Naive thymus-derived CD4-positive, alpha-beta T cell (primary cell): ENCODE measurements at regions not wholly inside any gene's neighbourhood (a gene's known extent, or its start where the extent isn't known, plus 50 kb on each side); places are given as distances from the start of the nearest gene placed in this dataset.

Experiments
- ATAC-seq: fragments of 150-1000 bp; cut with Tn5 transposase; 2 replicates; pipeline ENCODE4 v1.10.0; 2021; ENCODE audit warnings: mild to moderate bottlenecking, moderate library complexity
- CTCF ChIA-PET: fragments of 350-600 bp; sonication (Branson Sonifier 250); formaldehyde crosslinking; loops from one replicate; lab custom pipeline; 2021; ENCODE audit warnings: antibody characterized with exemption; lab: Charles Lee
- POLR2A ChIA-PET: fragments of 350-600 bp; sonication (Branson Sonifier 250); formaldehyde crosslinking; loops from one replicate; lab custom pipeline; 2021; ENCODE audit warnings: antibody characterized with exemption, inconsistent platforms; lab: Charles Lee
- DNase-seq, 9 donors: peaks; one replicate each; pipeline versions ENCODE4 v3.0.0 to v3.0.0-alpha.2; 2020 to 2022; ENCODE audit warnings: mixed read lengths in 1 of 9
- H3K27ac ChIP-seq: one replicate; pipeline ENCODE4 v1.7.0; 2013; ENCODE audit warnings: mild to moderate bottlenecking, low read depth, low read length, moderate library complexity
- H3K27me3 ChIP-seq, 2 donors: one replicate each; pipeline ENCODE4 v1.7.0; 2013; ENCODE audit warnings: low read length in 2 of 2, mild to moderate bottlenecking in 2 of 2, moderate library complexity in 2 of 2; ENCODE audit not compliant: control insufficient read depth in 2 of 2, insufficient read depth in 2 of 2
- H3K36me3 ChIP-seq, 3 experiments: 1 replicate in 2 of 3; 2 replicates in 1 of 3; pipeline ENCODE4 v1.7.0; 2013; ENCODE audit warnings: low read length in 3 of 3, mild to moderate bottlenecking in 3 of 3, moderate library complexity in 1 of 3; ENCODE audit not compliant: insufficient read depth in 3 of 3, control insufficient read depth in 2 of 3
- H3K4me1 ChIP-seq, 2 donors: one replicate each; pipeline ENCODE4 v1.7.0; 2013; ENCODE audit warnings: low read length in 2 of 2, mild to moderate bottlenecking in 2 of 2, moderate library complexity in 1 of 2; ENCODE audit not compliant: control insufficient read depth in 2 of 2, insufficient read depth in 2 of 2
- H3K4me3 ChIP-seq: 2 replicates; pipeline ENCODE4 v1.7.0; 2013; ENCODE audit warnings: mild to moderate bottlenecking, low read length
- H3K9me3 ChIP-seq, 3 experiments: 1 replicate in 2 of 3; 2 replicates in 1 of 3; pipeline ENCODE4 v1.7.0; 2013; ENCODE audit warnings: low read length in 3 of 3; ENCODE audit not compliant: control insufficient read depth in 2 of 3
- H3K27ac Mint-ChIP-seq, 9 donors: one replicate each; pipeline ENCODE4 v1.8.0; 2020 to 2022; ENCODE audit warnings: mixed read lengths in 9 of 9, mild to moderate bottlenecking in 8 of 9, moderate library complexity in 5 of 9, inconsistent platforms in 2 of 9
- H3K27me3 Mint-ChIP-seq, 5 donors: one replicate each; pipeline ENCODE4 v1.8.0; 2021 to 2022; ENCODE audit warnings: mixed read lengths in 5 of 5, mild to moderate bottlenecking in 1 of 5
- H3K36me3 Mint-ChIP-seq, 5 donors: one replicate each; pipeline ENCODE4 v1.8.0; 2020 to 2022; ENCODE audit warnings: mixed read lengths in 5 of 5, mild to moderate bottlenecking in 3 of 5, inconsistent platforms in 1 of 5
- H3K4me1 Mint-ChIP-seq, 7 donors: one replicate each; pipeline ENCODE4 v1.8.0; 2020 to 2022; ENCODE audit warnings: mixed read lengths in 7 of 7, mild to moderate bottlenecking in 3 of 7, inconsistent platforms in 1 of 7
- H3K4me3 Mint-ChIP-seq, 10 donors: one replicate each; pipeline ENCODE4 v1.8.0; 2020 to 2022; ENCODE audit warnings: mild to moderate bottlenecking in 10 of 10, mixed read lengths in 10 of 10, moderate library complexity in 6 of 10, inconsistent platforms in 2 of 10
- H3K9me3 Mint-ChIP-seq, 11 donors: one replicate each; pipeline ENCODE4 v1.8.0; 2020 to 2022; ENCODE audit warnings: mixed read lengths in 11 of 11, mild to moderate bottlenecking in 4 of 11, inconsistent platforms in 1 of 11, moderate library complexity in 1 of 11
- intact Hi-C, 2 donors: fragments of 100-400 bp; cut with micrococcal nuclease; formaldehyde crosslinking; loops; one replicate each; pipeline ENCODE4 v1.15.1; 2023

DNA sequence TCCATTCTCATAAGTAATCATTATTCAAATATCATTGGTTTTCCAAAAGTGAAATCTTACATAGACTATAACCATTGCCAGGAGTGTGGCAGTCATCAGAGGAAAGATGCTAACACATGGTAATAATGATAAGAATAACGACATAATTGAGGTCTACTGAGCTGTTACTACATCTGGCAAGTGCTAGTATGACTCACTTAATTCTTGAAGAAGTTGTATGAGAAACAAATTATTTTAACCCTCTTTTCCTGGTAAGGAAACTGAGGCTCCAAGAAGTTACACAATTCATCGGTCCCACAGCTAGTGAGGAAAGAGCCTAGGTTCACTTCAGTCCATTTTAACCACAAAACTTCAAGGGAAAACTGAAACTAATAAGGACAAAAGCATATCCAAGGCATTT, 335.6 kb upstream of the BTBD3 start:
- no peak overlapping the region for H3K27ac Mint-ChIP-seq

DNA sequence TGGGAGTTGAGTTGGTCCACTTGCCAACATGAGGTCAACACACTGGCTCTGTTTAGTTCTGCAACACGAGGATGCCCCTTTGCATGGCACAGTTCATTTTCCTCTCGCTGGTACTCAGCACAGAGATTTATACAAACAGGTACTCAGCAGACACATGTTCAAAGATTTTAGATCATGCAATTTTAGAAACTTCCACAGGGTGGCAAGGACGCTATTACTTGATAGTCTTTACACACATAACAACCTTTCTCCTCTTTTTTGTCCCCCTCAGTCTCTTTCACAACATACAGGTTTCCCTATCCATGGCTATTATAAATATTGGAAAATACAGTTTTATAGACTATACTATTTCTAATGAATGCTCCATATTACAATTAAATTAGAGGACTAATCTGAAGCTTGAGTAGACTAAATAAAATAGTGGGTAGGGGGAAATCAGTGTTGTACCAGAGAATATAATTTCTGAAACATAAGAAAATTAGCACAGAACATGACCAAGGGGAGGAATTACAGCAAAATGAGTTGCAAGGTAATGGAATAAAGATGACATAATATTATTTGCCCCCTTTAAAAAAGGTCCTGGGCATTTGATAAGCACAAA, 331.8 kb upstream of the BTBD3 start:
- Histone ChIP-seq H3K27ac (no peak overlapping the region), H3K27me3 (no peaks in the 10 kb centered on the region), H3K4me1 (no peaks in the 10 kb centered on the region), H3K9me3 (no peaks in the 10 kb centered on the region), H3K36me3 (no peaks in the 10 kb centered on the region), H3K4me3 (no peak overlapping the region)
- DNase-seq (no peak), ATAC-seq (no peak)
- Mint-ChIP-seq H3K9me3 (peaks cover 0 to 22% (median 3%) of the 10 kb centered on the region in 11 donors), H3K4me3 (no peak overlapping the region), H3K27me3 (peaks cover 0 to 4% (median 0%) of the 10 kb centered on the region in 5 donors), H3K27ac (no peak overlapping the region), H3K4me1 (no peaks in the 10 kb centered on the region), H3K36me3 (no peaks in the 10 kb centered on the region)
- POLR2A ChIA-PET, result no interaction called here
- CTCF ChIA-PET, result no interaction called here
- intact Hi-C loops, result no loop called here

More for the DNA sequence above, 335.6 kb upstream of the BTBD3 start:
- Mint-ChIP-seq H3K4me3 (no peak overlapping the region), H3K4me1 (no peaks in the 10 kb centered on the region), H3K9me3 (peaks cover 0 to 10% (median 2%) of the 10 kb centered on the region in 11 donors), H3K36me3 (no peaks in the 10 kb centered on the region), H3K27me3 (no peaks in the 10 kb centered on the region)
- POLR2A ChIA-PET, result no interaction called here
- Histone ChIP-seq H3K4me1 (no peaks in the 10 kb centered on the region), H3K27me3 (no peaks in the 10 kb centered on the region), H3K36me3 (no peaks in the 10 kb centered on the region), H3K9me3 (no peaks in the 10 kb centered on the region), H3K27ac (no peak overlapping the region), H3K4me3 (no peak overlapping the region)
- ATAC-seq (no peak), DNase-seq (no peak)
- intact Hi-C loops, result no loop called here
- CTCF ChIA-PET, result no interaction called here

DNA sequence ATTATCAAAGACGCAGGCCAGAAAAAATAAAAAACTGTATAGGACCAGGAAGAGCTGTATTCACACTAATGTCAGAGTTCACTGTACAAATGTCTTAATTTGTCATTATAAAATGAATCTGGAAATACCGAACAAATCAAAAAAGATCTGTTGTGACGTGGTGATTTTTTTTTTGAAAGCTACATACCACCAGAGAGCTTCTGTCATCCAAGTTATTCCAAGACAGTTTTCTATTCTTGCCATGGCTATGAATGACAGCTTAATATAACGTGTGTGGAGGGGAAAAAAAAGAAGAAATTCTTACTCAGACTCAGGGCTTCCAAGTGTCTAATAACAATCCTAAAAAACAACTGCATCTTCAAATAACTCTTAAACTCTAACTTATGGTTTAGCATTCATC, 328.8 kb upstream of the BTBD3 start:
- POLR2A ChIA-PET, result no interaction called here

DNA sequence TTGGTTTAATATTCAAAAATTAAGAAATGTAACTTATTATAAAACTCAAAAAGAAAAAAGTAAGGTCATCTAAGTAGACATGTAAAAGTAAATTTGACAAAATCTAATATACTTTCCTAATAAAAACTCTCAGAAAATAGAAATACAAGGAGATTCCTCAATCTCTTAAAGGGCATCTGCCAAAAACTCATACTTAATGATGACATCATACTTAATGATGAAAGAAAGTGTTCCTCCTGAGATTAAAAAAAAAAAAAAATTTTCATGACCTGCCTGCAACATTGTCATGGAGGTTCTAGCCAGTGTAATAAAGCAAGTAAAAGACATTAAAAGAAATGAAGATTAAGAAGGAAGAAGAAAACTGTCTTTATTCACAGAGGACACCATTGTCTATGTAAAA, 325.7 kb upstream of the BTBD3 start:
- H3K9me3 ChIP-seq, result no peaks in the 10 kb centered on the region
- Mint-ChIP-seq H3K27me3 (peaks cover 0 to 4% (median 0%) of the 10 kb centered on the region in 5 donors), H3K9me3 (peaks cover 0 to 42% (median 7%) of the 10 kb centered on the region in 11 donors), H3K4me3 (no peak overlapping the region), H3K27ac (no peak overlapping the region), H3K36me3 (no peaks in the 10 kb centered on the region), H3K4me1 (no peaks in the 10 kb centered on the region)
- intact Hi-C loops, result no loop called here
- H3K27me3 ChIP-seq, result no peaks in the 10 kb centered on the region
- ATAC-seq (no peak), DNase-seq (no peak)
- ChIA-PET CTCF (no interaction called here), POLR2A (no interaction called here)
- no peak overlapping the region for H3K27ac ChIP-seq
- H3K4me1 ChIP-seq, result no peaks in the 10 kb centered on the region
- no peaks in the 10 kb centered on the region for H3K36me3 ChIP-seq
- H3K4me3 ChIP-seq, result no peak overlapping the region

More for the DNA sequence above, 328.8 kb upstream of the BTBD3 start:
- Mint-ChIP-seq H3K4me1 (no peaks in the 10 kb centered on the region), H3K4me3 (no peak overlapping the region), H3K36me3 (no peaks in the 10 kb centered on the region), H3K27me3 (peaks cover 0 to 4% (median 0%) of the 10 kb centered on the region in 5 donors), H3K27ac (no peak overlapping the region), H3K9me3 (peaks cover 2 to 25% (median 4%) of the 10 kb centered on the region in 11 donors)
- CTCF ChIA-PET, result no interaction called here
- H3K4me3 ChIP-seq, result no peak overlapping the region
- DNase-seq, result no peak
- H3K36me3 ChIP-seq, result no peaks in the 10 kb centered on the region
- no peaks in the 10 kb centered on the region for H3K4me1 ChIP-seq
- no peaks in the 10 kb centered on the region for H3K9me3 ChIP-seq
- no peak overlapping the region for H3K27ac ChIP-seq
- H3K27me3 ChIP-seq, result no peaks in the 10 kb centered on the region
- intact Hi-C loops, result no loop called here
- ATAC-seq, result no peak

DNA sequence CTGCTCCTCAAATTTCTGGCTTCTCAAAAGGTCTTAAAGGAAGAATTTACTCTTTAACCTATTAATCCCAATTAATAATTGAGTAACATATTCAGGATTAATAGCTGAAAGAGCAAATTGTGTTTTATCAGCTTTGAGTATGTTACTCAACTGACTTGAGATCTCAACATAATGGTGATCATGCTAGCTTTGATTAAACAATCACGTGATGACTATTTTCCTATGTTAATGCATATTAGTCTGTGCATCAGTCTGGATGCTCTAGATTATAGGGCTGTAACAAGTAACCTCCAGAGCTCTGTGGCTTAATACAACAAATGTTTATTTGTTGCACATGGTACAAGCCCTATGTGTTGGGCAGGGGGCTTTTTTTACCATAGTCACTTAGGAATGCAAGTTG, 313.4 kb upstream of the BTBD3 start:
- ATAC-seq (no peak), DNase-seq (no peak)
- H3K9me3 Mint-ChIP-seq, result peaks cover 0 to 25% (median 8%) of the 10 kb centered on the region in 11 donors
- H3K4me1 Mint-ChIP-seq, result no peaks in the 10 kb centered on the region
- intact Hi-C loops, result no loop called here
- no peak overlapping the region for H3K4me3 Mint-ChIP-seq
- H3K36me3 Mint-ChIP-seq, result no peaks in the 10 kb centered on the region
- no peak overlapping the region for H3K4me3 ChIP-seq
- H3K9me3 ChIP-seq, result no peaks in the 10 kb centered on the region
- POLR2A ChIA-PET, result no interaction called here
- H3K27ac ChIP-seq, result no peak overlapping the region
- no peak overlapping the region for H3K27ac Mint-ChIP-seq
- no peaks in the 10 kb centered on the region for H3K36me3 ChIP-seq
- CTCF ChIA-PET, result no interaction called here
- H3K4me1 ChIP-seq, result no peaks in the 10 kb centered on the region
- H3K27me3 Mint-ChIP-seq, result no peaks in the 10 kb centered on the region
- H3K27me3 ChIP-seq, result no peaks in the 10 kb centered on the region

DNA sequence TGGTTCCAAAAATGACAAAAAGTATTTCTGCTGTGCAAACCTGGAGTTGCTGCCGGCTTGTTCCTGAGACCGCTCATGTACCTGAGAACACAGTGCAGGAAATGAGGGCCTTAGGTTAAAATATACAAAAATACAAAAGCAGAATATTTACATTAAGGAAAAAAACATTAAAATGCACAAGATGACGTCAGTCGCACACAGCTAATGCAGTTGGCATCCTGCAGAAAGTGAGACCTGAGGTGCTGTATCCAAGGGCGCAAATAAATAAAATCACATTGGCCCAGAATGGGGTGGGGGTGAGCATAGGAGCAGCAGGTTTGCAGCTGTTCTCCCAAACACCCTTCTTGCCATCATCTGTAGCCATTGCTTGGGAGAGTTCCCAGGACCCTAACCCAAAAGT, 310.6 kb upstream of the BTBD3 start:
- Mint-ChIP-seq H3K4me3 (no peak overlapping the region), H3K36me3 (no peaks in the 10 kb centered on the region), H3K27me3 (no peaks in the 10 kb centered on the region), H3K4me1 (no peaks in the 10 kb centered on the region), H3K9me3 (peaks cover 2 to 20% (median 8%) of the 10 kb centered on the region in 11 donors), H3K27ac (no peak overlapping the region)
- Histone ChIP-seq H3K36me3 (no peaks in the 10 kb centered on the region), H3K4me3 (no peak overlapping the region), H3K4me1 (no peaks in the 10 kb centered on the region), H3K9me3 (no peaks in the 10 kb centered on the region), H3K27me3 (no peaks in the 10 kb centered on the region), H3K27ac (no peak overlapping the region)
- ChIA-PET POLR2A (no interaction called here), CTCF (no interaction called here)
- DNase-seq (no peak), ATAC-seq (no peak)
- intact Hi-C loops, result no loop called here

DNA sequence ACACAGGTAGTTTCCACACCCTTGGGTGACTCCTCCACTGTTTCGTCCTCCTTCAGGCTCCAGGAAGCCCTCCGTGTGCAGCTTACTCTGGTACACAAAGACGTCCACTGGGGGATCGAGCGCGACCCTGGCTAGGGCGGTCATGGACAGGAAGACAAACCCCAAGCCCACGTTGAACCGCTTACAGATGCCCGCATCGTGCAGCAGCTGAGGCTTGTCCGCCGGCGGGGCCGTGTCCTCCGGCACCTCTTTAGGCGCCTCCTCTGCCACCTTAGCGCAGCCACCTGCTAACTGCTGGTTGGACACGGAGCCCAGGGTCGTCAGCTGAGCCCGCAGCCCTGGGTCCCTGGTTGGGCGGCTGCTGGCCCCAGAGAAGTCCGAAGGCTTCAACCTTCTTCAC, 309.0 kb upstream of the BTBD3 start:
- no peaks in the 10 kb centered on the region for H3K36me3 ChIP-seq
- DNase-seq, result no peak
- H3K27me3 Mint-ChIP-seq, result no peaks in the 10 kb centered on the region
- no peak overlapping the region for H3K4me3 Mint-ChIP-seq
- no peak overlapping the region for H3K27ac ChIP-seq
- no peaks in the 10 kb centered on the region for H3K9me3 ChIP-seq
- CTCF ChIA-PET, result no interaction called here
- peaks cover 2 to 17% (median 8%) of the 10 kb centered on the region in 11 donors for H3K9me3 Mint-ChIP-seq
- intact Hi-C loops, result no loop called here
- no peaks in the 10 kb centered on the region for H3K4me1 Mint-ChIP-seq
- no peak for ATAC-seq
- no peak overlapping the region for H3K4me3 ChIP-seq
- H3K4me1 ChIP-seq, result no peaks in the 10 kb centered on the region
- no peak overlapping the region for H3K27ac Mint-ChIP-seq
- POLR2A ChIA-PET, result no interaction called here
- H3K27me3 ChIP-seq, result no peaks in the 10 kb centered on the region
- no peaks in the 10 kb centered on the region for H3K36me3 Mint-ChIP-seq
